OCI-LY3 (cell line): ENCODE measurements at regions not wholly inside any gene's neighbourhood (a gene's known extent, or its start where the extent isn't known, plus 50 kb on each side); places are given as distances from the start of the nearest gene placed in this dataset.

ENCODE experiments used
- CTCF ChIP-seq: fragments of 200-600, 300-600 bp; sonication (generic); IDR thresholded peaks from 2 replicates; pipeline ENCODE4 v1.5.1; 2014; ENCODE audit warnings: antibody characterized with exemption, low read length, low read depth
- EZH2phosphoT487 ChIP-seq: fragments of 200-600 bp; shearing (Covaris generic); IDR thresholded peaks from 2 replicates; pipeline ENCODE4 v1.6.1; 2018; ENCODE audit warnings: antibody characterized with exemption, mixed run types, low read depth

- TF ChIP-seq CTCF, result no peak
- TF ChIP-seq EZH2phosphoT487, result no peak
Observed at GRCh38 chr20:61186771-61187472, 65.1 kb upstream of the CDH4 start.
